ENCODE measurements at regions not wholly inside any gene's neighbourhood (a gene's known extent, or its start where the extent isn't known, plus 50 kb on each side); places are given as distances from the start of the nearest gene placed in this dataset.

DNA sequence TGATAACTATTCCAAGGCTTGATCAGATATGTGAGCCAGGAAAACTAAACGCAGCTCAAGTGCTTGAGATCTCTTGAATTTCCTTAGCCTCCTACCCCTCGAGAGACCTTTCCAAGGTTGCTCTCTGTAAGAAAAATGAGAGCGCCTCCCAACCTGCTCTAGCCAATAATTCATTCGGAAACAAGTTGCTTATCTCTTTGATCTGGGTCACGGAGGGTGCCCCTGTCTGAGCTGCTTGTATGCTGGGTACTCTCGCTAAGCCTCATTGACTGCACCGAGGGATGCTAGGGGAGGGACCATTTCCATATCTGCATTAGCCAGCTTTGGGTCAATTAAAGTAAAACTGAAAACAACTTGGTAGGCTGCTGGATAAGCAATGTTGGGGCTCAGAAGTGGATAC is 70.1 kb upstream of the SHISA6 start:
- TF ChIP-seq YY1 (IDR thresholded peaks at IDR 0.05; ENCODE audit: low read depth), result no peak
- TF ChIP-seq EGR1 (IDR thresholded peaks at IDR 0.05), result no peak
- no peak for TF ChIP-seq CEBPB (IDR thresholded peaks at IDR 0.05)
- TF ChIP-seq NFIC (IDR thresholded peaks at IDR 0.05), result no peak
- TF ChIP-seq, protein P1, sequence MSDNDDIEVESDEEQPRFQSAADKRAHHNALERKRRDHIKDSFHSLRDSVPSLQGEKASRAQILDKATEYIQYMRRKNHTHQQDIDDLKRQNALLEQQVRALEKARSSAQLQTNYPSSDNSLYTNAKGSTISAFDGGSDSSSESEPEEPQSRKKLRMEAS (IDR thresholded peaks at IDR 0.05), result no peak
- no peak for TF ChIP-seq TCF12 (IDR thresholded peaks at IDR 0.05; ENCODE audit: low read depth)
- no peak for TF ChIP-seq RAD21 (IDR thresholded peaks at IDR 0.05; ENCODE audit: low read depth)
- TF ChIP-seq, protein P2, sequence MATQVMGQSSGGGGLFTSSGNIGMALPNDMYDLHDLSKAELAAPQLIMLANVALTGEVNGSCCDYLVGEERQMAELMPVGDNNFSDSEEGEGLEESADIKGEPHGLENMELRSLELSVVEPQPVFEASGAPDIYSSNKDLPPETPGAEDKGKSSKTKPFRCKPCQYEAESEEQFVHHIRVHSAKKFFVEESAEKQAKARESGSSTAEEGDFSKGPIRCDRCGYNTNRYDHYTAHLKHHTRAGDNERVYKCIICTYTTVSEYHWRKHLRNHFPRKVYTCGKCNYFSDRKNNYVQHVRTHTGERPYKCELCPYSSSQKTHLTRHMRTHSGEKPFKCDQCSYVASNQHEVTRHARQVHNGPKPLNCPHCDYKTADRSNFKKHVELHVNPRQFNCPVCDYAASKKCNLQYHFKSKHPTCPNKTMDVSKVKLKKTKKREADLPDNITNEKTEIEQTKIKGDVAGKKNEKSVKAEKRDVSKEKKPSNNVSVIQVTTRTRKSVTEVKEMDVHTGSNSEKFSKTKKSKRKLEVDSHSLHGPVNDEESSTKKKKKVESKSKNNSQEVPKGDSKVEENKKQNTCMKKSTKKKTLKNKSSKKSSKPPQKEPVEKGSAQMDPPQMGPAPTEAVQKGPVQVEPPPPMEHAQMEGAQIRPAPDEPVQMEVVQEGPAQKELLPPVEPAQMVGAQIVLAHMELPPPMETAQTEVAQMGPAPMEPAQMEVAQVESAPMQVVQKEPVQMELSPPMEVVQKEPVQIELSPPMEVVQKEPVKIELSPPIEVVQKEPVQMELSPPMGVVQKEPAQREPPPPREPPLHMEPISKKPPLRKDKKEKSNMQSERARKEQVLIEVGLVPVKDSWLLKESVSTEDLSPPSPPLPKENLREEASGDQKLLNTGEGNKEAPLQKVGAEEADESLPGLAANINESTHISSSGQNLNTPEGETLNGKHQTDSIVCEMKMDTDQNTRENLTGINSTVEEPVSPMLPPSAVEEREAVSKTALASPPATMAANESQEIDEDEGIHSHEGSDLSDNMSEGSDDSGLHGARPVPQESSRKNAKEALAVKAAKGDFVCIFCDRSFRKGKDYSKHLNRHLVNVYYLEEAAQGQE (IDR thresholded peaks at IDR 0.05; ENCODE audit: low read depth), result no peak
- TF ChIP-seq TAF1 (IDR thresholded peaks at IDR 0.05; ENCODE audit: low read depth), result no peak
- TF ChIP-seq TEAD4 (IDR thresholded peaks at IDR 0.05), result no peak
- TF ChIP-seq CREB1 (IDR thresholded peaks at IDR 0.05; ENCODE audit: low read depth), result no peak
- no peak for TF ChIP-seq FOXM1 (IDR thresholded peaks at IDR 0.05; ENCODE audit: borderline replicate concordance, low read depth)
- no peak for TF ChIP-seq ZBTB7A (IDR thresholded peaks at IDR 0.05; ENCODE audit: low read depth)
- no peak for TF ChIP-seq EP300 (IDR thresholded peaks at IDR 0.05; ENCODE audit: borderline replicate concordance)
- TF ChIP-seq, protein P3, sequence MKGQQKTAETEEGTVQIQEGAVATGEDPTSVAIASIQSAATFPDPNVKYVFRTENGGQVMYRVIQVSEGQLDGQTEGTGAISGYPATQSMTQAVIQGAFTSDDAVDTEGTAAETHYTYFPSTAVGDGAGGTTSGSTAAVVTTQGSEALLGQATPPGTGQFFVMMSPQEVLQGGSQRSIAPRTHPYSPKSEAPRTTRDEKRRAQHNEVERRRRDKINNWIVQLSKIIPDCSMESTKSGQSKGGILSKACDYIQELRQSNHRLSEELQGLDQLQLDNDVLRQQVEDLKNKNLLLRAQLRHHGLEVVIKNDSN (IDR thresholded peaks at IDR 0.05), result no peak

DNA sequence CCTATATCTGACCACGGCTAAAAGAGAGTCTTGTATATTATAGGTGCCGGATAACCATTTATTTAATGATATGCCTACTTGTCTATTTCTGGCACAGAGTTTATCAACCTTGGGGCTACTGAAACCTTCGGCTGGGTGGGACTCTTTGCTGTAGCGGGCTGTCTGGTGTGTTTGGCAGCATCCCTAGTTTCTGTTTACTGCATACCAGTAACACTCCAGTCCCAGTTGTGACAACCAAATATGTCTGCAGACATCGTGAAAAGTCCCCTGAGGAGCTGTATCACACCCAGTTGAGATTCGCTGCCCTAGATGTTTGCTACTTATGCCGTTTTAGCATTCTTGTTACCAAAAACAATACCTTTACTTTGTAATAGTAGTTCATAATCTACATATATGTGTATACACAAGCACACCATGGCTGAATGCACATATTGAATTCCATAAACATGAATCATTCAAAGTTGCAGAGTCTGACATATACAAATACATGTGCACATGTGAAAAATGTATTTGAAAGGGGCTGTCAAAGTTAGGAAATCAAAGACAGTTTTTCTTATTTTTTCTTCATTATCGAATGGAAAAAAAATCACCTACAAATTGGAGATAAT is 89.1 kb upstream of the SHISA6 start:
- TF ChIP-seq, protein P2 (IDR thresholded peaks at IDR 0.05; ENCODE audit: low read depth), result no peak
- TF ChIP-seq YY1 (IDR thresholded peaks at IDR 0.05; ENCODE audit: low read depth) (no peak), TAF1 (IDR thresholded peaks at IDR 0.05; ENCODE audit: low read depth) (no peak), CREB1 (IDR thresholded peaks at IDR 0.05; ENCODE audit: low read depth) (no peak), CEBPB (IDR thresholded peaks at IDR 0.05) (no peak), TEAD4 (IDR thresholded peaks at IDR 0.05) (no peak), EP300 (IDR thresholded peaks at IDR 0.05; ENCODE audit: borderline replicate concordance) (no peak), NFIC (IDR thresholded peaks at IDR 0.05) (no peak), FOXM1 (IDR thresholded peaks at IDR 0.05; ENCODE audit: borderline replicate concordance, low read depth) (no peak), RAD21 (IDR thresholded peaks at IDR 0.05; ENCODE audit: low read depth) (no peak), EGR1 (IDR thresholded peaks at IDR 0.05) (no peak), ZBTB7A (IDR thresholded peaks at IDR 0.05; ENCODE audit: low read depth) (no peak), TCF12 (IDR thresholded peaks at IDR 0.05; ENCODE audit: low read depth) (no peak)
- TF ChIP-seq, protein P3 (IDR thresholded peaks at IDR 0.05), result no peak
- TF ChIP-seq, protein P1 (IDR thresholded peaks at IDR 0.05), result no peak

DNA sequence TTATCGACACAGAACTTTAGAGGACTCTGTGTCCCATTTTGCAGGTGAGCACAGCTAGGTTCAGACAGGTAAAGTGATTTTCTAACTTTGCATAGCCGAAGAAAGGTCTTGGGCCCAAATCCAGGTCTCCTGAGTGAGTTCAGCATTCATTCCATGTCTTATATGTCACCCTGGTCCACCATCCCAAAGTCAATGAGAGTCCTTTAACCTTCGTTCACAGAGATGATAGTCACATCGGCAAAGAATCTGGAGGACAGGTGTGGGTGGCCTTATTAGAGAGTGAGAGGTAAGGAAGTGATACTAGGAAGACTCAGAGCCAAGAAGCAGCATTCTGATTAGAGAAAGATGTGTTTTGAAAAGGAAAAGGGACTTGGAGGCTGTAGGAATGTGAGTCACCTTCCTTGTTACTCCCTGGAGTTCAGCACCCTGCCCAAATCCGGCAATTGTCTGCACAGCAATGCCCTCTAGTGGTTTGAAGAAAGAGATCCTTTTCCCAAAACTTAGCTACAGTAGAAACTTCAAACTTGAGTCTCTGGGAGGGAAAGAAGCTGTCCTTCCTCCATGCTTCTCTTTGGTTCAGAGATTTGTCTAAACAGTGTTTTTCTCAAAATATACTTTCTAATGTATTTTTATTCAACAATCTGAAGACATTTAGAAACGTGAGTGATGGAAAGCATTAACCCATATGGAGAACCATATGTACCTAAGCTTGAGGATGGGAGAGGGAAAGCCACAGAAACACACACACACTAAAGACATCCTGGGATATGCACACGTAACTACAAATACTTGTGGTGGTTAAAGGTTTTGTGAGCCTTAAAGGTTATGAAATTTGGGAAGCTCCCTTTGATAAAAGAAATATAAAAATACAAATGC is 96.4 kb upstream of the SHISA6 start:
- no peak for TF ChIP-seq YY1 (IDR thresholded peaks at IDR 0.05; ENCODE audit: low read depth)
- peak; percentile 34; the same call in 1 of the 2 replicates for TF ChIP-seq RAD21 (IDR thresholded peaks at IDR 0.05; ENCODE audit: low read depth)

DNA sequence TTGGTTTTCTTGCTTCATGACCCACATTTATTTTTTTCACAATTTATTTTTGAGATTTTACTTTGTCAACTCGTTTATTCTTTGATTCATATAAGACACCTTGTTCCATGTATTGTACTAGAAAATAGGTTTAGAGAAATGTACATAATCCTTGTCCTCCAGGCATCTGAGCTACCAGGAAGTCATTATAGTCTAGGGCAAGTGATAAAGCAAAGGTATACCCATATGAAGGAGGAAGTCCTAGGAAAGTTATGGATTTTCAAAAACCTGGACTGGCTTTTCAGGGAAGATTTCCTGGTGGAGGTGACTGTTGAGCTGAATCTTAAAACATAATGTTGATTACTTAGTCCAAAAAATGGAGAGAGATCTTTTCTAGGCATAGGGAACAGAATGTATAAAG is 98.8 kb upstream of the SHISA6 start:
- TF ChIP-seq, protein P1 (IDR thresholded peaks at IDR 0.05), result no peak
- no peak for TF ChIP-seq EGR1 (IDR thresholded peaks at IDR 0.05)
- TF ChIP-seq FOXM1 (IDR thresholded peaks at IDR 0.05; ENCODE audit: borderline replicate concordance, low read depth), result no peak
- TF ChIP-seq CEBPB (IDR thresholded peaks at IDR 0.05), result no peak
- no peak for TF ChIP-seq RAD21 (IDR thresholded peaks at IDR 0.05; ENCODE audit: low read depth)
- TF ChIP-seq EP300 (IDR thresholded peaks at IDR 0.05; ENCODE audit: borderline replicate concordance), result no peak
- TF ChIP-seq TEAD4 (IDR thresholded peaks at IDR 0.05), result no peak
- TF ChIP-seq ZBTB7A (IDR thresholded peaks at IDR 0.05; ENCODE audit: low read depth), result no peak
- TF ChIP-seq, protein P2 (IDR thresholded peaks at IDR 0.05; ENCODE audit: low read depth), result no peak
- TF ChIP-seq, protein P3 (IDR thresholded peaks at IDR 0.05), result no peak
- TF ChIP-seq YY1 (IDR thresholded peaks at IDR 0.05; ENCODE audit: low read depth), result no peak
- no peak for TF ChIP-seq CREB1 (IDR thresholded peaks at IDR 0.05; ENCODE audit: low read depth)
- no peak for TF ChIP-seq TCF12 (IDR thresholded peaks at IDR 0.05; ENCODE audit: low read depth)
- TF ChIP-seq NFIC (IDR thresholded peaks at IDR 0.05), result no peak
- no peak for TF ChIP-seq TAF1 (IDR thresholded peaks at IDR 0.05; ENCODE audit: low read depth)
